Fibroblast of lung (primary cell): ENCODE measurements at regions not wholly inside any gene's neighbourhood (a gene's known extent, or its start where the extent isn't known, plus 50 kb on each side); places are given as distances from the start of the nearest gene placed in this dataset.

Source experiments
- DNase-seq, 2 donors: peaks; one replicate each; pipeline versions ENCODE4 v3.0.0 to v3.0.0-alpha.2; 2010; ENCODE audit warnings: low read depth in 2 of 2
- H2AFZ ChIP-seq: 2 replicates; pipeline ENCODE4 v1.5.1; 2012; ENCODE audit warnings: low read length, control low read depth, inconsistent platforms
- H3K27ac ChIP-seq: 2 replicates; pipeline ENCODE4 v1.5.1; 2011; ENCODE audit warnings: low read length, control low read depth; ENCODE audit not compliant: insufficient read depth
- H3K27me3 ChIP-seq: 2 replicates; pipeline ENCODE4 v1.5.1; 2011; ENCODE audit warnings: mild to moderate bottlenecking, low read length; ENCODE audit not compliant: control insufficient read depth, insufficient read depth
- H3K36me3 ChIP-seq: 2 replicates; pipeline ENCODE4 v1.5.1; 2011; ENCODE audit warnings: low read length; ENCODE audit not compliant: control insufficient read depth, insufficient read depth
- H3K4me1 ChIP-seq: 2 replicates; pipeline ENCODE4 v1.5.1; 2011; ENCODE audit warnings: low read length; ENCODE audit not compliant: control insufficient read depth, insufficient read depth; ENCODE audit errors: extremely low read depth
- H3K4me2 ChIP-seq: 2 replicates; pipeline ENCODE4 v1.5.1; 2011; ENCODE audit warnings: low read length, control low read depth; ENCODE audit not compliant: insufficient read depth; ENCODE audit errors: extremely low read depth
- H3K4me3 ChIP-seq, 4 experiments: fragments of 200-600 bp in 1 of 4; sonication (generic) in 1 of 4; replicated peaks in 1 of 4; 2 replicates each; pipeline ENCODE4 v1.5.1; 2011 to 2016; ENCODE audit warnings: low read length in 4 of 4, low read depth in 3 of 4, mild to moderate bottlenecking in 3 of 4, control low read depth in 2 of 4, inconsistent platforms in 1 of 4, mixed read lengths in 1 of 4; ENCODE audit not compliant: insufficient read depth in 1 of 4; ENCODE audit errors: control extremely low read depth in 1 of 4
- H3K79me2 ChIP-seq: 2 replicates; pipeline ENCODE4 v1.5.1; 2012; ENCODE audit warnings: mild to moderate bottlenecking, low read length, inconsistent platforms; ENCODE audit not compliant: control insufficient read depth, insufficient read depth
- H3K9ac ChIP-seq: 2 replicates; pipeline ENCODE4 v1.5.1; 2011; ENCODE audit warnings: mild to moderate bottlenecking, low read length, control low read depth; ENCODE audit not compliant: insufficient read depth
- H3K9me3 ChIP-seq: 2 replicates; pipeline ENCODE4 v1.5.1; 2012; ENCODE audit warnings: low read depth, low read length; ENCODE audit not compliant: control insufficient read depth, insufficient read depth
- H4K20me1 ChIP-seq: 2 replicates; pipeline ENCODE4 v1.5.1; 2011; ENCODE audit warnings: low read length; ENCODE audit not compliant: control insufficient read depth, insufficient read depth; ENCODE audit errors: extremely low read depth
- EZH2 ChIP-seq: IDR thresholded peaks from 2 replicates; pipeline ENCODE4 v1.5.1; 2012; ENCODE audit warnings: low read length, control low read depth, mild to moderate bottlenecking; ENCODE audit errors: missing control alignments
- TF ChIP-seq, protein P1 (sequence below), 2 donors: IDR thresholded peaks in 1 of 2; conservative IDR thresholded peaks in 1 of 2; 1 replicate in 1 of 2; 2 replicates in 1 of 2; pipeline ENCODE4 v1.5.1; 2011 to 2012; ENCODE audit warnings: low read length in 2 of 2, control low read depth in 1 of 2, inconsistent platforms in 1 of 2, low read depth in 1 of 2, mild to moderate bottlenecking in 1 of 2

DNA sequence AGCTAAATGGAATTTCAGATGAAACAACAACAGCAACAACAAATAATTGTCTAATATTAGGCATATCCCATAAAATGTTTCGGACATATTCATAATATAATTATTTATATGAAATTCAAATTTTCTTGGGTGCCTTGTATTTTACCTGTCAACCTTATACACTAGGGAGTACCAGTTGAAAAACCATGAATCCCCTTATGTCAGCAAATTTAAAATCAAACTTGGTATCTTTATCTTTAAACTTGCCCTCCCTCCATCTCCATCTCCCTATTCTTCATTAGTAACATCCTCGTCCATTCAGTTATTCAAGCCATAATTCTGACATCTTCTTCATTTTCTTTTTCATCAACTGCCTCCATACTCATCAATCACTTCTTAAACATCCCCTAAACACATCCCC, 974.5 kb upstream of the HS3ST1 start:
- Histone ChIP-seq H3K27ac (no peak overlapping the region), H3K27me3 (no peaks in the 10 kb centered on the region), H3K4me1 (no peaks in the 10 kb centered on the region), H3K79me2 (no peaks in the 10 kb centered on the region), H3K9ac (no peak overlapping the region), H3K4me3 (no peak overlapping the region), H4K20me1 (no peaks in the 10 kb centered on the region), H3K9me3 (no peaks in the 10 kb centered on the region), H3K36me3 (no peaks in the 10 kb centered on the region), H2AFZ (no peak overlapping the region), H3K4me2 (no peak overlapping the region)
- TF ChIP-seq, protein P1, sequence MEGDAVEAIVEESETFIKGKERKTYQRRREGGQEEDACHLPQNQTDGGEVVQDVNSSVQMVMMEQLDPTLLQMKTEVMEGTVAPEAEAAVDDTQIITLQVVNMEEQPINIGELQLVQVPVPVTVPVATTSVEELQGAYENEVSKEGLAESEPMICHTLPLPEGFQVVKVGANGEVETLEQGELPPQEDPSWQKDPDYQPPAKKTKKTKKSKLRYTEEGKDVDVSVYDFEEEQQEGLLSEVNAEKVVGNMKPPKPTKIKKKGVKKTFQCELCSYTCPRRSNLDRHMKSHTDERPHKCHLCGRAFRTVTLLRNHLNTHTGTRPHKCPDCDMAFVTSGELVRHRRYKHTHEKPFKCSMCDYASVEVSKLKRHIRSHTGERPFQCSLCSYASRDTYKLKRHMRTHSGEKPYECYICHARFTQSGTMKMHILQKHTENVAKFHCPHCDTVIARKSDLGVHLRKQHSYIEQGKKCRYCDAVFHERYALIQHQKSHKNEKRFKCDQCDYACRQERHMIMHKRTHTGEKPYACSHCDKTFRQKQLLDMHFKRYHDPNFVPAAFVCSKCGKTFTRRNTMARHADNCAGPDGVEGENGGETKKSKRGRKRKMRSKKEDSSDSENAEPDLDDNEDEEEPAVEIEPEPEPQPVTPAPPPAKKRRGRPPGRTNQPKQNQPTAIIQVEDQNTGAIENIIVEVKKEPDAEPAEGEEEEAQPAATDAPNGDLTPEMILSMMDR (conservative IDR thresholded peaks at IDR 0.05 in 1 of 2, IDR thresholded peaks at IDR 0.05 in 1 of 2; ENCODE audit: low read depth in 1 of 2, low read length in 2 of 2) = no peak
- no peak for TF ChIP-seq EZH2
- DNase-seq = no peak

DNA sequence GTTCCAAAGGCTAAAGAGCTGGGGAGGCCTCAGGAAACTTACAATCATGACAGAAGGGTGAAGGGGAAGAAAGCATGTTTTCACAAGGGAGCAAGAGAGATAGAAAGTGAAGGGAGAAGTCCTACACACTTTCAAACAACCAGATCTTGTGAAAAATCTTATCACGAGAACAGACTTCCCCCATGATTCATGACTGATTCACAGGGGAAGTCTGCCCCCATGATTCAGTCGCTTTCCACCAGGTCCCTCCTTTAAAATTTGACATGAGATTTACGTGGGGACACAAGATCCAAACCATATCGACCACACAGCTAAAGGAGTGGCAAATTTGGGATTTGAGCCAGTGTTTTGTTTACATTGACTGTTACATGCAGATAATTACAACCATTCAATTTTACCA, 971.1 kb upstream of the HS3ST1 start:
- Histone ChIP-seq H3K4me3 (no peak overlapping the region), H3K79me2 (no peaks in the 10 kb centered on the region), H3K9me3 (no peaks in the 10 kb centered on the region), H3K4me1 (no peaks in the 10 kb centered on the region), H4K20me1 (no peaks in the 10 kb centered on the region), H3K27ac (no peak overlapping the region), H3K9ac (no peak overlapping the region), H2AFZ (no peak overlapping the region), H3K4me2 (no peak overlapping the region), H3K27me3 (no peaks in the 10 kb centered on the region), H3K36me3 (no peaks in the 10 kb centered on the region)
- TF ChIP-seq EZH2 = no peak
- TF ChIP-seq, protein P1 (conservative IDR thresholded peaks at IDR 0.05 in 1 of 2, IDR thresholded peaks at IDR 0.05 in 1 of 2; ENCODE audit: low read depth in 1 of 2, low read length in 2 of 2) = no peak
- DNase-seq = peak in 1 of 2 donors; percentile 11

GRCh38 chr4:12393631-12394262, 965.1 kb upstream of the HS3ST1 start:
- no peaks in the 10 kb centered on the region for H4K20me1 ChIP-seq
- H3K27me3 ChIP-seq = no peaks in the 10 kb centered on the region
- no peak overlapping the region for H3K4me3 ChIP-seq
- no peaks in the 10 kb centered on the region for H3K36me3 ChIP-seq
- no peaks in the 10 kb centered on the region for H3K9me3 ChIP-seq
- TF ChIP-seq EZH2 = no peak
- TF ChIP-seq, protein P1 (conservative IDR thresholded peaks at IDR 0.05 in 1 of 2, IDR thresholded peaks at IDR 0.05 in 1 of 2; ENCODE audit: low read depth in 1 of 2, low read length in 2 of 2) = no peak
- no peak overlapping the region for H2AFZ ChIP-seq
- no peaks in the 10 kb centered on the region for H3K79me2 ChIP-seq
- H3K4me1 ChIP-seq = no peaks in the 10 kb centered on the region
- DNase-seq = no peak
- no peak overlapping the region for H3K9ac ChIP-seq
- no peak overlapping the region for H3K4me2 ChIP-seq
- H3K27ac ChIP-seq = no peak overlapping the region
